SK-N-SH (cell line): ENCODE measurements at regions not wholly inside any gene's neighbourhood (a gene's known extent, or its start where the extent isn't known, plus 50 kb on each side); places are given as distances from the start of the nearest gene placed in this dataset.

Experiments
- CTCF ChIA-PET: fragments of 300-600, 350-600 bp; formaldehyde crosslinking; extraction: SDS; loops from one replicate; lab custom pipeline; 2021; lab: Yijun Ruan, JAX
- POLR2A ChIA-PET: fragments of 350-600 bp; sonication (Branson Sonifier 250); formaldehyde crosslinking; extraction: SDS; loops from one replicate; lab custom pipeline; 2020; ENCODE audit warnings: antibody characterized with exemption, inconsistent platforms; lab: Yijun Ruan, JAX
- DNase-seq: peaks from one replicate; pipeline ENCODE4 v3.0.0; 2012
- H2AFZ ChIP-seq: fragments of 200-600 bp; sonication (generic); 2 replicates; pipeline ENCODE4 v1.8.1; 2016; ENCODE audit warnings: antibody characterized with exemption, mild to moderate bottlenecking, low read depth
- H3F3A ChIP-seq: fragments of 200-600 bp; sonication (generic); replicated peaks from 2 replicates; pipeline ENCODE3; 2016; ENCODE audit warnings: antibody characterized with exemption, mild to moderate bottlenecking; ENCODE audit not compliant: insufficient read depth
- H3K27ac ChIP-seq, 2 experiments: fragments of 200-500 bp in 1 of 2; fragments of 200-600 bp in 1 of 2; sonication (Bioruptor generic) in 1 of 2; sonication (generic), shearing (Covaris generic) in 1 of 2; 2 replicates each; pipeline versions ENCODE4 v1.5.1 to v1.6.1; 2014 to 2016; ENCODE audit warnings: low read depth in 2 of 2, inconsistent platforms in 1 of 2, low read length in 1 of 2, mild to moderate bottlenecking in 1 of 2, mixed read lengths in 1 of 2
- H3K27me3 ChIP-seq: fragments of 200-600 bp; sonication (generic), shearing (Covaris generic); 2 replicates; pipeline ENCODE4 v1.6.1; 2016; ENCODE audit warnings: mixed run types; ENCODE audit not compliant: insufficient read depth
- H3K36me3 ChIP-seq, 2 experiments: fragments of 200-500 bp in 1 of 2; fragments of 200-600 bp in 1 of 2; sonication (Bioruptor generic) in 1 of 2; sonication (generic) in 1 of 2; replicated peaks in 1 of 2; 2 replicates each; pipeline versions ENCODE3 to v1.5.1; 2014 to 2016; ENCODE audit warnings: low read length in 1 of 2, mild to moderate bottlenecking in 1 of 2; ENCODE audit not compliant: insufficient read depth in 2 of 2, control insufficient read depth in 1 of 2
- H3K4me1 ChIP-seq, 2 experiments: fragments of 200-500 bp in 1 of 2; fragments of 200-600 bp in 1 of 2; sonication (Bioruptor generic) in 1 of 2; sonication (generic), shearing (Covaris generic) in 1 of 2; 2 replicates each; pipeline versions ENCODE4 v1.5.1 to v1.6.1; 2014 to 2016; ENCODE audit warnings: low read depth in 1 of 2, low read length in 1 of 2, mixed run types in 1 of 2; ENCODE audit not compliant: insufficient read depth in 2 of 2, control insufficient read depth in 1 of 2
- H3K4me2 ChIP-seq: fragments of 200-600 bp; sonication (generic), shearing (Covaris generic); 2 replicates; pipeline ENCODE4 v1.6.1; 2017; ENCODE audit warnings: mixed run types
- H3K4me3 ChIP-seq, 2 experiments: fragments of 200-500 bp in 1 of 2; fragments of 200-600 bp in 1 of 2; sonication (Bioruptor generic) in 1 of 2; sonication (generic), shearing (Covaris generic) in 1 of 2; 2 replicates each; pipeline versions ENCODE4 v1.5.1 to v1.8.1; 2014 to 2016; ENCODE audit warnings: low read depth in 2 of 2, inconsistent platforms in 1 of 2, low read length in 1 of 2, mild to moderate bottlenecking in 1 of 2, mixed read lengths in 1 of 2, moderate library complexity in 1 of 2
- H3K79me2 ChIP-seq: fragments of 200-600 bp; sonication (generic); 2 replicates; pipeline ENCODE4 v1.8.1; 2017; ENCODE audit warnings: mild to moderate bottlenecking; ENCODE audit not compliant: insufficient read depth
- H3K9ac ChIP-seq: fragments of 200-600 bp; sonication (generic); 2 replicates; pipeline ENCODE4 v1.6.1; 2017; ENCODE audit warnings: mixed run types
- H3K9me2 ChIP-seq: fragments of 200-600 bp; sonication (generic); 2 replicates; pipeline ENCODE4 v1.6.1; 2017; ENCODE audit warnings: mixed run types
- H3K9me3 ChIP-seq: fragments of 200-600 bp; sonication (generic); 2 replicates; pipeline ENCODE4 v1.6.1; 2017; ENCODE audit warnings: mixed run types, mild to moderate bottlenecking, moderate library complexity
- H4K20me1 ChIP-seq: fragments of 200-600 bp; sonication (generic); 2 replicates; pipeline ENCODE4 v1.6.1; 2017; ENCODE audit warnings: mild to moderate bottlenecking, mixed run types; ENCODE audit not compliant: insufficient read depth
- EP300 ChIP-seq, 2 experiments: IDR thresholded peaks; 2 replicates each; pipeline versions ENCODE4 v1.4.0 to v1.6.1; 2012; ENCODE audit warnings: borderline replicate concordance in 1 of 2, low read depth in 1 of 2, low read length in 1 of 2
- EZH2phosphoT487 ChIP-seq: fragments of 200-600 bp; sonication (generic); IDR thresholded peaks from 2 replicates; pipeline ENCODE4 v1.6.1; 2017; ENCODE audit warnings: low read depth, mixed run types, mild to moderate bottlenecking, antibody characterized with exemption, moderate library complexity, borderline replicate concordance
- FOSL2 ChIP-seq: IDR thresholded peaks from 2 replicates; pipeline ENCODE4 v1.4.0; 2012; ENCODE audit warnings: low read depth, mild to moderate bottlenecking, moderate library complexity, borderline replicate concordance
- JUND ChIP-seq: IDR thresholded peaks from 2 replicates; pipeline ENCODE4 v1.4.0; 2012
- MEF2A ChIP-seq: IDR thresholded peaks from 2 replicates; pipeline ENCODE4 v1.4.0; 2012; ENCODE audit warnings: low read depth, borderline replicate concordance
- NFIC ChIP-seq: IDR thresholded peaks from 2 replicates; pipeline ENCODE4 v1.4.0; 2012; ENCODE audit warnings: borderline replicate concordance
- PBX3 ChIP-seq: IDR thresholded peaks from 2 replicates; pipeline ENCODE4; 2012
- REST ChIP-seq: IDR thresholded peaks from 2 replicates; pipeline ENCODE4 v1.6.1; 2012; ENCODE audit warnings: mild to moderate bottlenecking, low read depth, low read length, moderate library complexity
- RXRA ChIP-seq: IDR thresholded peaks from 2 replicates; pipeline ENCODE4 v1.4.0; 2012; ENCODE audit warnings: low read depth, mild to moderate bottlenecking, borderline replicate concordance
- SIN3A ChIP-seq: IDR thresholded peaks from 2 replicates; pipeline ENCODE4 v1.6.1; 2012; ENCODE audit warnings: low read depth, mild to moderate bottlenecking, low read length, moderate library complexity, borderline replicate concordance
- TCF12 ChIP-seq: IDR thresholded peaks from 2 replicates; pipeline ENCODE4 v1.4.0; 2012
- TEAD4 ChIP-seq: IDR thresholded peaks from 2 replicates; pipeline ENCODE4 v1.4.0; 2012; ENCODE audit warnings: mild to moderate bottlenecking, borderline replicate concordance; ENCODE audit not compliant: insufficient read depth
- WGBS: methylation state at CpG from one replicate; pipeline ENCODE4 v1.1.6; 2017; ENCODE audit warnings: low lambda C conversion rate; 5-methylcytosine and 5-hydroxymethylcytosine counted together
- TF ChIP-seq, protein P1 (sequence below): IDR thresholded peaks from 2 replicates; pipeline ENCODE4 v1.4.0; 2012; ENCODE audit warnings: low read depth, borderline replicate concordance
- TF ChIP-seq, protein P2 (sequence below): IDR thresholded peaks from 2 replicates; pipeline ENCODE4 v1.4.0; 2012; ENCODE audit warnings: low read depth

GRCh38 chr11:36774603-36775002 is 176.6 kb upstream of the RAG2 start (continued):
- TF ChIP-seq, protein P1, sequence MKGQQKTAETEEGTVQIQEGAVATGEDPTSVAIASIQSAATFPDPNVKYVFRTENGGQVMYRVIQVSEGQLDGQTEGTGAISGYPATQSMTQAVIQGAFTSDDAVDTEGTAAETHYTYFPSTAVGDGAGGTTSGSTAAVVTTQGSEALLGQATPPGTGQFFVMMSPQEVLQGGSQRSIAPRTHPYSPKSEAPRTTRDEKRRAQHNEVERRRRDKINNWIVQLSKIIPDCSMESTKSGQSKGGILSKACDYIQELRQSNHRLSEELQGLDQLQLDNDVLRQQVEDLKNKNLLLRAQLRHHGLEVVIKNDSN, result peak; percentile 89
- TF ChIP-seq REST (no peak), TCF12 (peak; percentile 98), EZH2phosphoT487 (no peak)

DNA sequence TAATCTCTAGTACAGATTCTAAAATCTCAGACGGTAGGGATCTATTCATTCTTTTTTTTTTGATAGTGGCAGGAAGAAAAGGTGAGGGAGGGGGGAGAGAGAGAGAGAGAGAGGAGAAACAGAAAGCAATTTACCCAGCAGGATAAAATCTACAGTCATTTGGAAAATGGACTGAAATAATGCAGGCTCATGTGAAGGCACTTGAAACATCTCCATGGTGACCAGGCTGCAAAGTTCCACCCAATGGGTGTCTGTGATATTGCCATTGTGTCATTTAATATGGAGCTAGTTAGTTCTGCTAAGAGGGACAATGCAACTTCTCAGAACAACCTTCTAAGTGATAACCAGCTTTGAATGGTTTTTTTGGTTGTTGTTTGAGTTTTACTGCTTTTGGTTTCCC is 165.2 kb upstream of the RAG2 start:
- ChIA-PET POLR2A (no interaction called here), CTCF (interaction anchor here (0.6 kb wide), 1 partner anchor 16 kb away, joined by 3 read pairs; no protein-coding TSS in a partner anchor)
- Histone ChIP-seq H3K79me2 (no peaks in the 10 kb centered on the region), H3K27ac (peak overlapping the region in 1 of 2 experiments; percentile 36; a peak in 1 of 4 replicates), H2AFZ (no peak overlapping the region), H3K4me2 (no peak overlapping the region), H3K4me3 (no peak overlapping the region), H3K27me3 (no peaks in the 10 kb centered on the region), H3K9ac (no peak overlapping the region), H3F3A (no peaks in the 10 kb centered on the region), H3K9me3 (peaks cover 4% of the 10 kb centered on the region; the same call in 1 of the 2 replicates), H3K4me1 (no peaks in the 10 kb centered on the region; a peak in 2 of 4 replicates), H3K9me2 (no peaks in the 10 kb centered on the region), H4K20me1 (no peaks in the 10 kb centered on the region), H3K36me3 (no peaks in the 10 kb centered on the region)
- DNase-seq, result peak; percentile 51
- WGBS, result 30% methylated on average over 1 of the region's 1 CpG
- TF ChIP-seq NFIC, result no peak
- TF ChIP-seq PBX3, result 0 out of 2 replicates have a peak, but pooled peaks have one; percentile 8
- TF ChIP-seq TCF12, result peak; percentile 43; the same call in 1 of the 2 replicates

DNA sequence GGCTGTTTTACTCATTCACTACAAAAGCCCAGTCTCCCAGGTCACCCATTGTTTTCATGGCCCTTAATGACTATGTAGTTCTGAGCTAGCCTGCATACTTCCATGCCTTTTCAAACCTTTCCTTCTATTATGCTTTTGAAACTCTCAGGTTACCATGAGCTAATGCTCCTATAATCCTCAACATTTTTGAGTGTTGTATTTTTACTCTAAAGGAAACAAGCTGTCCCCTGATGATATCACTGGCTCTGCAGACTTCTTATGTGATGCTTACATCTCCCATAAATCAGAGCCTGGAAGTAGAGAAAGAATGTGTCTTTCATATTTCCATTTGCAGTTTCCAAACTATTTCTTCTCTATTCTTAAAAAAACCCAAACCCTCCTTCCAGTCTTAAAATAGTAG is 159.0 kb upstream of the RAG2 start:
- Histone ChIP-seq H3K4me2 (no peak overlapping the region; the same call in 1 of the 2 replicates), H3K36me3 (no peaks in the 10 kb centered on the region), H4K20me1 (no peaks in the 10 kb centered on the region), H3K27me3 (no peaks in the 10 kb centered on the region), H3K9me3 (peaks cover 2% of the 10 kb centered on the region; the same call in 1 of the 2 replicates), H3K4me1 (peaks cover 10 to 18% of the 10 kb centered on the region in 2 experiments), H3K9me2 (no peaks in the 10 kb centered on the region), H3F3A (peaks cover 15% of the 10 kb centered on the region), H3K27ac (peak overlapping the region in 1 of 2 experiments; percentile 63; a peak in 2 of 4 replicates), H3K79me2 (no peaks in the 10 kb centered on the region), H3K9ac (no peak overlapping the region), H3K4me3 (no peak overlapping the region), H2AFZ (no peak overlapping the region)
- ChIA-PET CTCF (interaction anchor here (6.9 kb wide), 1 partner anchor 10 kb away, joined by 27 read pairs; no protein-coding TSS in a partner anchor), POLR2A (no interaction called here)
- no peak for DNase-seq
- TF ChIP-seq RXRA (peak; percentile 39; the same call in 1 of the 2 replicates), SIN3A (no peak), NFIC (peak; percentile 28; the same call in 1 of the 2 replicates), MEF2A (0 out of 2 replicates have a peak, but pooled peaks have one; percentile 41), FOSL2 (peak; percentile 26; the same call in 1 of the 2 replicates), TEAD4 (peak; percentile 55; the same call in 1 of the 2 replicates), TCF12 (peak; percentile 86), JUND (peak; percentile 66; the same call in 1 of the 2 replicates), EP300 (IDR thresholded peaks at IDR 0.05; ENCODE audit: borderline replicate concordance in 1 of 2, low read depth in 1 of 2, low read length in 1 of 2) (peak in 1 of 2 experiments; percentile 91; a peak in 2 of 4 replicates), PBX3 (peak; percentile 78)
- TF ChIP-seq, protein P1, result no peak
- TF ChIP-seq, protein P2, sequence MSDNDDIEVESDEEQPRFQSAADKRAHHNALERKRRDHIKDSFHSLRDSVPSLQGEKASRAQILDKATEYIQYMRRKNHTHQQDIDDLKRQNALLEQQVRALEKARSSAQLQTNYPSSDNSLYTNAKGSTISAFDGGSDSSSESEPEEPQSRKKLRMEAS, result no peak
